ENCODE measurements at regions not wholly inside any gene's neighbourhood (a gene's known extent, or its start where the extent isn't known, plus 50 kb on each side); places are given as distances from the start of the nearest gene placed in this dataset.
"Not testable (repeated sequence)": the region's sequence is repeated elsewhere in the genome, so short reads cannot be mapped to it uniquely, and the experiment has no call there.

DNA sequence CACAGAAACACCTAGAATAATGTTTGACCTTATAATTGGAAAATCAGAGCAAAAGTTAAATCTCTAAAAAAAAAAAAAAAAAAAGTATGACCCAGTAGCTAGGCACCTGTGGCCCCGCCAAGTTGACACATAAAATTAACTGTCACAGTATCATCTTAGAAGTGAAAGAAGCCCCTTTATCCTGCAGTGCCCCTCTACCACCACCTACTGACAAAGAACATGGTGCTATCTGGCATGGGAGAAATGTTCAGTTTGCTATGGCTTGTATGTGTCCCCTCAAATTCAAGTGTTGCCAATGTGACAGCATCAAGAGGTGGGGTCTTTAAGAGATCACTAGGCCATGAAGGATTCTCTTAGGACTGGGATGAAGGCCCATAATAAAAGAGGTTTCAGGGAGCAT is 601.5 kb downstream of the TRIML1 start:
- H3K4me3 ChIP-seq; ATAC-seq; H3K36me3 ChIP-seq; H3K4me1 ChIP-seq; intact Hi-C loops (cut with DNase I); DNase-seq; H3K9me3 ChIP-seq; H3K27me3 ChIP-seq; H3K27ac ChIP-seq: not testable (repeated sequence)

- DNase-seq (no peak), ATAC-seq (no peak)
- Histone ChIP-seq H3K4me3 (no peak overlapping the region), H3K27me3 (no peaks in the 10 kb centered on the region), H3K27ac (no peak overlapping the region), H3K4me1 (no peaks in the 10 kb centered on the region), H3K9me3 (no peaks in the 10 kb centered on the region), H3K36me3 (no peaks in the 10 kb centered on the region)
- TF ChIP-seq CTCF (IDR thresholded peaks at IDR 0.05) = no peak
- intact Hi-C loops (cut with DNase I) = no loop called here
Observed at GRCh38 chr4:188754372-188755002, 615.2 kb downstream of the TRIML1 start.

GRCh38 chr4:188767496-188767895 is 628.3 kb downstream of the TRIML1 start:
- DNase-seq (no peak), ATAC-seq (no peak)
- Histone ChIP-seq H3K9me3 (no peaks in the 10 kb centered on the region), H3K4me1 (no peaks in the 10 kb centered on the region), H3K36me3 (no peaks in the 10 kb centered on the region), H3K4me3 (no peak overlapping the region), H3K27me3 (no peaks in the 10 kb centered on the region), H3K27ac (no peak overlapping the region)
- TF ChIP-seq CTCF (IDR thresholded peaks at IDR 0.05) = no peak
- intact Hi-C loops (cut with DNase I) = no loop called here

- no peak for ATAC-seq
- intact Hi-C loops (cut with DNase I) = no loop called here
Observed at GRCh38 chr4:188778905-188779304, 639.7 kb downstream of the TRIML1 start.

DNA sequence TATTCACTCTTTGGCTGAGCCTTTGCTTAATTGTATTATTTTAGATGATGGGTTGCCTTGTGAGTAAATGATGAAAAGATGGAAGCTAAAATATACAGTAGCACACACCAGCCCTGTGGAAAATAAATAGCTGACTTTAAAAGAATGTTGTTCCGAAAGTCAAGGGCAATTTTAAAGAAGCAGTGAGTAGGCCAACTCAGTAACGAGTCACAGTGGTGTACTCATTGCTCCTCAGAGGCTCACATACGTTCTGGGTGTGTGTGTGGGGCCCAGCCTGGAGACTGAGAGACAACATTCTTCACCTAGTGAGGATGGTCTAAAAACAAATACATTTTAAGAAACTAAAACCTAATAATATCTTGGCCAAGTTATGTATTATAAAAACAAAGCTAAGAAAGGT is 640.3 kb downstream of the TRIML1 start:
- Histone ChIP-seq H3K9me3 (no peaks in the 10 kb centered on the region), H3K4me3 (no peak overlapping the region), H3K36me3 (no peaks in the 10 kb centered on the region), H3K27me3 (no peaks in the 10 kb centered on the region), H3K27ac (no peak overlapping the region), H3K4me1 (no peaks in the 10 kb centered on the region)
- intact Hi-C loops (cut with DNase I) = no loop called here
- no peak for ATAC-seq
- no peak for DNase-seq
- TF ChIP-seq CTCF (IDR thresholded peaks at IDR 0.05) = no peak

More at GRCh38 chr4:188778905-188779304, 639.7 kb downstream of the TRIML1 start:
- TF ChIP-seq CTCF (IDR thresholded peaks at IDR 0.05) = no peak
- Histone ChIP-seq H3K4me3 (no peak overlapping the region), H3K27me3 (no peaks in the 10 kb centered on the region), H3K4me1 (no peaks in the 10 kb centered on the region), H3K36me3 (no peaks in the 10 kb centered on the region), H3K9me3 (no peaks in the 10 kb centered on the region), H3K27ac (no peak overlapping the region)
- DNase-seq = no peak

DNA sequence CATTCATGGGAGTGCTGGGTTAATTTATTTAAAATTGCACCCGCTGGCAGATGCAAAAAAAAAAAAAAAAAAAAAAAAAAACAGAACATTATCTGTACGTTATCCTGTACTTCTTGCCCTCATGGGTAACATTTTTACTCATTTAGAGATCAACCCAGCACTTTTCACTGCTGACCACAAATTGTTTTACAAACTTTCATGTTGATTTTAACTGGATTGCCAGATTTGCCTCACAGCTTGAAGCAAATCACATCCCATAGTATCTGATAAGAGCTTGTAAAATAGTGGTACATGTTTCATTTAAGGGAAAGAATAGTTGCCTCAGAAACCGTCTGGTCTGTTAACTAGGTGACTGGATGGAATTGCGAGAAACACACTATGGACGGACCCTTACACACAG is 640.8 kb downstream of the TRIML1 start:
- Histone ChIP-seq H3K27me3 (no peaks in the 10 kb centered on the region), H3K9me3 (no peaks in the 10 kb centered on the region), H3K27ac (no peak overlapping the region), H3K4me1 (no peaks in the 10 kb centered on the region), H3K4me3 (no peak overlapping the region), H3K36me3 (no peaks in the 10 kb centered on the region)
- intact Hi-C loops (cut with DNase I) = no loop called here
- DNase-seq (no peak), ATAC-seq (no peak)
- TF ChIP-seq CTCF (IDR thresholded peaks at IDR 0.05) = no peak
